Neural progenitor cell (in vitro differentiated cells): ENCODE measurements at regions not wholly inside any gene's neighbourhood (a gene's known extent, or its start where the extent isn't known, plus 50 kb on each side); places are given as distances from the start of the nearest gene placed in this dataset.
A peak's percentile ranks its signal among the peaks of the same experiment; 100 is the strongest.

Experiments used
- DNase-seq: peaks from one replicate; pipeline ENCODE4 v3.0.0-alpha.2; 2016; ENCODE audit warnings: low spot score
- H2AFZ ChIP-seq: fragments of 200-600 bp; sonication (generic); replicated peaks from 2 replicates; pipeline ENCODE4 v1.6.1; 2016; ENCODE audit warnings: antibody characterized with exemption
- H3F3A ChIP-seq: fragments of 200-600 bp; sonication (generic); 2 replicates; pipeline ENCODE4 v1.6.1; 2016; ENCODE audit warnings: antibody characterized with exemption, low read depth
- H3K27ac ChIP-seq: fragments of 200-600 bp; sonication (generic); 2 replicates; pipeline ENCODE4 v1.5.1; 2016; ENCODE audit warnings: mild to moderate bottlenecking
- H3K27me3 ChIP-seq: fragments of 200-600 bp; sonication (generic); 2 replicates; pipeline ENCODE4 v1.6.1; 2016; ENCODE audit warnings: mild to moderate bottlenecking, moderate library complexity
- H3K36me3 ChIP-seq: fragments of 200-600 bp; sonication (generic); 2 replicates; pipeline ENCODE4 v1.5.1; 2016
- H3K4me1 ChIP-seq: fragments of 200-600 bp; sonication (generic); 2 replicates; pipeline ENCODE4 v1.6.1; 2016; ENCODE audit warnings: mixed run types
- H3K4me2 ChIP-seq: fragments of 200-600 bp; sonication (generic); 2 replicates; pipeline ENCODE4 v1.6.1; 2016
- H3K4me3 ChIP-seq: fragments of 200-600 bp; sonication (generic); 2 replicates; pipeline ENCODE4 v1.5.1; 2016
- H3K79me2 ChIP-seq: fragments of 200-600 bp; sonication (generic); 2 replicates; pipeline ENCODE4 v1.6.1; 2016; ENCODE audit warnings: low read depth
- H3K9ac ChIP-seq: fragments of 200-600 bp; sonication (generic); 2 replicates; pipeline ENCODE4 v1.6.1; 2016
- H3K9me3 ChIP-seq: fragments of 200-600 bp; sonication (generic); 2 replicates; pipeline ENCODE4 v1.5.1; 2016; ENCODE audit warnings: low read depth
- H4K20me1 ChIP-seq: fragments of 200-600 bp; sonication (generic); 2 replicates; pipeline ENCODE4 v1.6.1; 2016; ENCODE audit warnings: low read depth
- H3K27ac Mint-ChIP-seq: 3 replicates; pipeline ENCODE4 v1.8.0; 2021; ENCODE audit warnings: mixed read lengths
- H3K27me3 Mint-ChIP-seq: 2 replicates; pipeline ENCODE4 v1.8.0; 2022; ENCODE audit warnings: low read depth, mild to moderate bottlenecking, inconsistent platforms, moderate library complexity, mixed read lengths; ENCODE audit not compliant: insufficient read depth
- H3K36me3 Mint-ChIP-seq: 3 replicates; pipeline ENCODE4 v1.8.0; 2021; ENCODE audit warnings: mixed read lengths
- H3K4me1 Mint-ChIP-seq: 3 replicates; pipeline ENCODE4 v1.8.0; 2021; ENCODE audit warnings: mixed read lengths
- H3K4me3 Mint-ChIP-seq: 3 replicates; pipeline ENCODE4 v1.8.0; 2021; ENCODE audit warnings: mild to moderate bottlenecking, moderate library complexity, mixed read lengths
- H3K9me3 Mint-ChIP-seq: 3 replicates; pipeline ENCODE4 v1.8.0; 2020; ENCODE audit warnings: mixed read lengths
- EZH2 ChIP-seq: fragments of 200-600 bp; sonication (generic); IDR thresholded peaks from 2 replicates; pipeline ENCODE4 v1.6.1; 2017; ENCODE audit warnings: antibody characterized with exemption, mild to moderate bottlenecking, moderate library complexity
- EZH2phosphoT487 ChIP-seq: fragments of 200-600 bp; sonication (generic); IDR thresholded peaks from 2 replicates; pipeline ENCODE4 v1.6.1; 2017; ENCODE audit warnings: antibody characterized with exemption
- TF ChIP-seq, protein P1 (sequence below): fragments of 200-600 bp; sonication (generic); IDR thresholded peaks from 2 replicates; pipeline ENCODE4 v1.5.1; 2017; ENCODE audit warnings: antibody characterized with exemption, mild to moderate bottlenecking

DNA sequence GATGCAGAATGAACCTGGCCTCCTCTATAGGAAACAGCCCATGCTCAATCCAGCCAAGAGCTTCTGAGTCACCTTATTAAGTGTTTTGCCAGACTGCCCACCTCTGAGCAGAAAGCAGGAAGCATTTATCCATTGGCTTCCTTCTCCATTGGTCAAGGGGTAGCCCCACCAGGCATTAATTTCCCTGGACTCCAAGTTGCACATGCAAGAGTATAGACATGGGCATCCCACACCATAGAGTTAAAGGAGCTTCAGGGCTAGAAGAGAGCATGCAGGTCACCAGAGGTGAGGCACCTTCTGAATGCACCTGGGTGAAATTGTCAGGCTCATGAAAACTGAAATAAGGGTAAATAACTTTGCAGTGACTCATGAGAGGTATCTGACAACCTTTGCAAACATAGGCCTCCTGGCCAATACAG lies 230.8 kb upstream of the STAC start:
- no peaks in the 10 kb centered on the region for H3K4me1 ChIP-seq
- H3K9me3 Mint-ChIP-seq: no peaks in the 10 kb centered on the region

DNA sequence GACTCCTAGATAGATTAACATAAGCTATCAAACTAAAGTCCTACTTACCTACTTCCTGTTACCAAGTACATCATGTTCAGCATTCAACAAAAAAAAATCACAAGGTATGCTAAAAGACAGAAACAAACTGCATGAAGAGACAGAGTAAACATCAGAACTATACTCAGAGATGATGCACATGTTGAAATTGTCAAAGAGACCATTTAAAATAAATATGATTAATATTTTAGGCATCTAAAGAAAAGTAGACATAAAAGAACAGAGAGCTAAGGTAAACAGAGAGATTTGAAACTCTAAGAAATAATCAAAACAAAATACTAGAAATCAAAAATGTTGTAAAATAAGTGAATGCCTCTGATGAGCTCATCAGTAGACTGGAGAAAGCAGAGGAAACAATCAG lies 224.8 kb upstream of the STAC start:
- TF ChIP-seq, protein P1, sequence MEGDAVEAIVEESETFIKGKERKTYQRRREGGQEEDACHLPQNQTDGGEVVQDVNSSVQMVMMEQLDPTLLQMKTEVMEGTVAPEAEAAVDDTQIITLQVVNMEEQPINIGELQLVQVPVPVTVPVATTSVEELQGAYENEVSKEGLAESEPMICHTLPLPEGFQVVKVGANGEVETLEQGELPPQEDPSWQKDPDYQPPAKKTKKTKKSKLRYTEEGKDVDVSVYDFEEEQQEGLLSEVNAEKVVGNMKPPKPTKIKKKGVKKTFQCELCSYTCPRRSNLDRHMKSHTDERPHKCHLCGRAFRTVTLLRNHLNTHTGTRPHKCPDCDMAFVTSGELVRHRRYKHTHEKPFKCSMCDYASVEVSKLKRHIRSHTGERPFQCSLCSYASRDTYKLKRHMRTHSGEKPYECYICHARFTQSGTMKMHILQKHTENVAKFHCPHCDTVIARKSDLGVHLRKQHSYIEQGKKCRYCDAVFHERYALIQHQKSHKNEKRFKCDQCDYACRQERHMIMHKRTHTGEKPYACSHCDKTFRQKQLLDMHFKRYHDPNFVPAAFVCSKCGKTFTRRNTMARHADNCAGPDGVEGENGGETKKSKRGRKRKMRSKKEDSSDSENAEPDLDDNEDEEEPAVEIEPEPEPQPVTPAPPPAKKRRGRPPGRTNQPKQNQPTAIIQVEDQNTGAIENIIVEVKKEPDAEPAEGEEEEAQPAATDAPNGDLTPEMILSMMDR: no peak
- TF ChIP-seq EZH2phosphoT487: no peak
- TF ChIP-seq EZH2: no peak
- H3K9me3 ChIP-seq: no peaks in the 10 kb centered on the region
- Mint-ChIP-seq H3K27me3 (no peaks in the 10 kb centered on the region), H3K9me3 (no peaks in the 10 kb centered on the region), H3K27ac (no peak overlapping the region), H3K4me1 (no peaks in the 10 kb centered on the region), H3K36me3 (no peaks in the 10 kb centered on the region), H3K4me3 (no peak overlapping the region)
- no peaks in the 10 kb centered on the region for H3K27me3 ChIP-seq
- H3K4me2 ChIP-seq: no peak overlapping the region
- no peak overlapping the region for H3K9ac ChIP-seq
- peak overlapping the region; percentile 48 for H2AFZ ChIP-seq
- H3K27ac ChIP-seq: no peak overlapping the region
- no peaks in the 10 kb centered on the region for H4K20me1 ChIP-seq
- H3K4me3 ChIP-seq: no peak overlapping the region
- no peaks in the 10 kb centered on the region for H3K79me2 ChIP-seq
- no peaks in the 10 kb centered on the region for H3K4me1 ChIP-seq
- H3F3A ChIP-seq: no peaks in the 10 kb centered on the region
- no peak for DNase-seq
- H3K36me3 ChIP-seq: no peaks in the 10 kb centered on the region

More for the DNA sequence above, 230.8 kb upstream of the STAC start:
- Histone ChIP-seq H3K4me3 (no peak overlapping the region), H3K27ac (no peak overlapping the region), H3K9ac (no peak overlapping the region), H3K36me3 (no peaks in the 10 kb centered on the region), H2AFZ (no peak overlapping the region), H3K9me3 (no peaks in the 10 kb centered on the region), H4K20me1 (no peaks in the 10 kb centered on the region), H3K27me3 (no peaks in the 10 kb centered on the region), H3K4me2 (no peak overlapping the region), H3F3A (no peaks in the 10 kb centered on the region), H3K79me2 (no peaks in the 10 kb centered on the region)
- Mint-ChIP-seq H3K36me3 (no peaks in the 10 kb centered on the region), H3K27me3 (no peaks in the 10 kb centered on the region), H3K27ac (no peak overlapping the region), H3K4me3 (no peak overlapping the region), H3K4me1 (no peaks in the 10 kb centered on the region)
- no peak for DNase-seq
- TF ChIP-seq EZH2phosphoT487 (no peak), EZH2 (no peak)
- TF ChIP-seq, protein P1: no peak

DNA sequence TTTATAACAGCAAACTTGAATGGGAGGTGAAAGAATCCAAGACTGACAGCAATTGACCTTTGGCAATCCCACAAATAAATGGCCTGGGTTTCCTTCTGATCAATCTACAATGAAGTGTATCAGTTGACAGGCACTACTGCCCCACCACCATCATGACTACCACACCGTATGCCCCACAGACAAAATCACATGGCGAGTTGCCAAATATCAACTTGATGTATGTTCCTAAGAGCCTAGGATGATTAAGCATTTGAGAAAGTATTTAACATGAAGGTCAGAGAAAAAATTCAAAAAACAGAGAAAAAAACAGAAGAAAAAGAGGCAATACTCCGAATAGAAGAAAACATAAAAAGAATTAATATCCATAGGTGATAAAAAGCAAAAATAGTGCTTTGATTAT lies 215.9 kb upstream of the STAC start:
- no peak overlapping the region for H3K4me2 ChIP-seq
- no peak overlapping the region for H2AFZ ChIP-seq
- H3K9me3 ChIP-seq: no peaks in the 10 kb centered on the region
- no peaks in the 10 kb centered on the region for H3K4me1 Mint-ChIP-seq
- no peak for DNase-seq
- no peaks in the 10 kb centered on the region for H3K79me2 ChIP-seq
- H3K4me3 Mint-ChIP-seq: no peak overlapping the region
- H3K9ac ChIP-seq: no peak overlapping the region
- H3K9me3 Mint-ChIP-seq: no peaks in the 10 kb centered on the region
- no peaks in the 10 kb centered on the region for H3F3A ChIP-seq
- H4K20me1 ChIP-seq: no peaks in the 10 kb centered on the region
- no peaks in the 10 kb centered on the region for H3K27me3 ChIP-seq
- H3K27me3 Mint-ChIP-seq: no peaks in the 10 kb centered on the region
- no peaks in the 10 kb centered on the region for H3K4me1 ChIP-seq
- H3K27ac ChIP-seq: no peak overlapping the region
- no peak overlapping the region for H3K4me3 ChIP-seq
- H3K36me3 Mint-ChIP-seq: no peaks in the 10 kb centered on the region
- no peaks in the 10 kb centered on the region for H3K36me3 ChIP-seq
- no peak for TF ChIP-seq EZH2phosphoT487
- no peak for TF ChIP-seq EZH2
- TF ChIP-seq, protein P1: no peak
- H3K27ac Mint-ChIP-seq: no peak overlapping the region
